ENCODE measurements at regions not wholly inside any gene's neighbourhood (a gene's known extent, or its start where the extent isn't known, plus 50 kb on each side); places are given as distances from the start of the nearest gene placed in this dataset.

DNA sequence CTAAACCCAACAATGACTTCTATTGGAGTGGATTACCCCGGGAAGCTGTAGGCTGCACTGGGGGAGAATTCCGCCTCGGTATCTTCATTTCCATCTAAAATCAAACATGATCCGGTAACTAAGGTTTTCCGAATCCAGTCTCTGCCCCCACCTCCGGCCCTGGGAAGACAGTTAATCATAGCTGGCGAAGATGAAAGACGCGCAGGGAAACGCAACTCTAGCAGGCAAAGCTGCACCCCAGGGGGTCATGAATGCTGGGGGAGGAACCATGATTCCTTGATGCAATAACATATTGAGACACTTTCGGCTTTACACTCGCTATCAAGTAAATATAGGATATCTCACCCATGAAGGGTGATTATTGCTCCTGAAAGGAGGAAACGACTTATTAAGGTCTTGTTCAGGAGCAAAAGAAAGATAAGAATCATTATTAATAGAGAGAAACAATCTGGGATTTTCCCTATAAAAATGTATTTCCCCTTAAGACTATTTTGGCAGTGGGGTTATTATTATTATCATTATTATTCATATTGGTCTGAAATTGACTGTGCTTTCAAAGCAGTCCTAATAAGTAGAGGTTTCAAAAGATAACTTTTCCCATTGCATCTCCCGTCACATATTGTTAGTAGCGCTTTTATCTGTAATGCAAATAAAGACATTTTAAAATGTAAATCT is 614.9 kb downstream of the VRK1 start:
- H3K27ac ChIP-seq (ENCODE audit: extremely low read depth, low read depth, low read length) = no peak overlapping the region
- no peaks in the 10 kb centered on the region for H3K36me3 ChIP-seq (ENCODE audit: control insufficient read depth in 2 of 2, insufficient read depth in 1 of 2, low read length in 2 of 2)
- CTCF ChIA-PET = no interaction called here
- no peak overlapping the region for H3K4me3 ChIP-seq (ENCODE audit: low read depth, low read length)
- no peaks in the 10 kb centered on the region for H3K4me1 ChIP-seq (ENCODE audit: control insufficient read depth, insufficient read depth, low read length)
- H3K9me3 ChIP-seq (ENCODE audit: control insufficient read depth, insufficient read depth, low read depth, low read length) = no peaks in the 10 kb centered on the region
- TF ChIP-seq, protein P1, sequence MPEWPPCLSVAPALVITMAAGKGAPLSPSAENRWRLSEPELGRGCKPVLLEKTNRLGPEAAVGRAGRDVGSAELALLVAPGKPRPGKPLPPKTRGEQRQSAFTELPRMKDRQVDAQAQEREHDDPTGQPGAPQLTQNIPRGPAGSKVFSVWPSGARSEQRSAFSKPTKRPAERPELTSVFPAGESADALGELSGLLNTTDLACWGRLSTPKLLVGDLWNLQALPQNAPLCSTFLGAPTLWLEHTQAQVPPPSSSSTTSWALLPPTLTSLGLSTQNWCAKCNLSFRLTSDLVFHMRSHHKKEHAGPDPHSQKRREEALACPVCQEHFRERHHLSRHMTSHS (tag by site-specific recombination; IDR thresholded peaks at IDR 0.05) = no peak
- TF ChIP-seq, protein P2, sequence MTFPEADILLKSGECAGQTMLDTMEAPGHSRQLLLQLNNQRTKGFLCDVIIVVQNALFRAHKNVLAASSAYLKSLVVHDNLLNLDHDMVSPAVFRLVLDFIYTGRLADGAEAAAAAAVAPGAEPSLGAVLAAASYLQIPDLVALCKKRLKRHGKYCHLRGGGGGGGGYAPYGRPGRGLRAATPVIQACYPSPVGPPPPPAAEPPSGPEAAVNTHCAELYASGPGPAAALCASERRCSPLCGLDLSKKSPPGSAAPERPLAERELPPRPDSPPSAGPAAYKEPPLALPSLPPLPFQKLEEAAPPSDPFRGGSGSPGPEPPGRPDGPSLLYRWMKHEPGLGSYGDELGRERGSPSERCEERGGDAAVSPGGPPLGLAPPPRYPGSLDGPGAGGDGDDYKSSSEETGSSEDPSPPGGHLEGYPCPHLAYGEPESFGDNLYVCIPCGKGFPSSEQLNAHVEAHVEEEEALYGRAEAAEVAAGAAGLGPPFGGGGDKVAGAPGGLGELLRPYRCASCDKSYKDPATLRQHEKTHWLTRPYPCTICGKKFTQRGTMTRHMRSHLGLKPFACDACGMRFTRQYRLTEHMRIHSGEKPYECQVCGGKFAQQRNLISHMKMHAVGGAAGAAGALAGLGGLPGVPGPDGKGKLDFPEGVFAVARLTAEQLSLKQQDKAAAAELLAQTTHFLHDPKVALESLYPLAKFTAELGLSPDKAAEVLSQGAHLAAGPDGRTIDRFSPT (tag by site-specific recombination; IDR thresholded peaks at IDR 0.05) = no peak
- TF ChIP-seq SETDB1 (IDR thresholded peaks at IDR 0.05; ENCODE audit: insufficient read length, low read length) (no peak), TCF7L2 (IDR thresholded peaks at IDR 0.05; ENCODE audit: borderline replicate concordance, low read depth, low read length) (peak; percentile 53; the same call in 1 of the 2 replicates), GLIS1 (tag by site-specific recombination; IDR thresholded peaks at IDR 0.05) (peak; percentile 55), GFI1B (tag by site-specific recombination; IDR thresholded peaks at IDR 0.05) (no peak), ZNF548 (tag by site-specific recombination; IDR thresholded peaks at IDR 0.05) (no peak), SP3 (tag by site-specific recombination; IDR thresholded peaks at IDR 0.05) (no peak), ZFP3 (tag by site-specific recombination; IDR thresholded peaks at IDR 0.05; ENCODE audit: low read depth) (no peak)
- TF ChIP-seq, protein P3, sequence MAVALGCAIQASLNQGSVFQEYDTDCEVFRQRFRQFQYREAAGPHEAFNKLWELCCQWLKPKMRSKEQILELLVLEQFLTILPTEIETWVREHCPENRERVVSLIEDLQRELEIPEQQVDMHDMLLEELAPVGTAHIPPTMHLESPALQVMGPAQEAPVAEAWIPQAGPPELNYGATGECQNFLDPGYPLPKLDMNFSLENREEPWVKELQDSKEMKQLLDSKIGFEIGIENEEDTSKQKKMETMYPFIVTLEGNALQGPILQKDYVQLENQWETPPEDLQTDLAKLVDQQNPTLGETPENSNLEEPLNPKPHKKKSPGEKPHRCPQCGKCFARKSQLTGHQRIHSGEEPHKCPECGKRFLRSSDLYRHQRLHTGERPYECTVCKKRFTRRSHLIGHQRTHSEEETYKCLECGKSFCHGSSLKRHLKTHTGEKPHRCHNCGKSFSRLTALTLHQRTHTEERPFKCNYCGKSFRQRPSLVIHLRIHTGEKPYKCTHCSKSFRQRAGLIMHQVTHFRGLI (tag by site-specific recombination; IDR thresholded peaks at IDR 0.05) = no peak
- POLR2A ChIA-PET = no interaction called here

DNA sequence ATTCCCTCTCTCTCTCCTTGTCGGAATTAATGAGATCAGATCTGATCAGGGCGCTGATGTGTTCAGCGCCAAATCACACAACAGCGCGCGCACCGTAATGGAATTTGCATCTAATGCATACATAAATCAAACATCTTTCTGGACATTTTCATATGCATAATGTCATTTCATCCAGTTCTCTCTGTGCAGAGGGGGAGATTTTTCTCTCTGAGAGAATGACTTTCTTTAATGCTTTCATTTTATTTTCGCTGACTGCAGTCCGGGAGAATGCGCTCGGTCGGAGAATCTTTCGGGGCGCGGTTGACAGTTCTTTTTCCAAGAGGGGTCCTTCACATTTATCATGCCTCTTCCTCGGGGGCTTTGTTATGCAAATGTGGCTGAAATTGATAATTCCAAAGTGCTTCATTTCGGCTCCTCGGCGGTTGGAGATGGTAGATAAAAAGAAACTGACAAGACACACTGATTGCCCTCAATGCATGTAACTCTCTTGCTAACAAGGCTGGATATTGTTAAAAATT is 615.9 kb downstream of the VRK1 start:
- Histone ChIP-seq H3K9me3 (ENCODE audit: control insufficient read depth, insufficient read depth, low read depth, low read length) (no peaks in the 10 kb centered on the region), H3K4me3 (ENCODE audit: low read depth, low read length) (no peak overlapping the region), H3K4me1 (ENCODE audit: control insufficient read depth, insufficient read depth, low read length) (no peaks in the 10 kb centered on the region), H3K27ac (ENCODE audit: extremely low read depth, low read depth, low read length) (no peak overlapping the region), H3K36me3 (ENCODE audit: control insufficient read depth in 2 of 2, insufficient read depth in 1 of 2, low read length in 2 of 2) (no peaks in the 10 kb centered on the region)
- ChIA-PET CTCF (no interaction called here), POLR2A (no interaction called here)
- no peak for TF ChIP-seq ZNF404 (tag by site-specific recombination; IDR thresholded peaks at IDR 0.05)
- TF ChIP-seq ZNF138 (tag by site-specific recombination; IDR thresholded peaks at IDR 0.05; ENCODE audit: borderline replicate concordance) = no peak
- no peak for TF ChIP-seq ZSCAN23 (tag by site-specific recombination; IDR thresholded peaks at IDR 0.05)
- no peak for TF ChIP-seq SALL2 (tag by site-specific recombination; IDR thresholded peaks at IDR 0.05; ENCODE audit: borderline replicate concordance)
- no peak for TF ChIP-seq ZNF571 (tag by site-specific recombination; IDR thresholded peaks at IDR 0.05)
- TF ChIP-seq TCF7L2 (IDR thresholded peaks at IDR 0.05; ENCODE audit: borderline replicate concordance, low read depth, low read length) = no peak

DNA sequence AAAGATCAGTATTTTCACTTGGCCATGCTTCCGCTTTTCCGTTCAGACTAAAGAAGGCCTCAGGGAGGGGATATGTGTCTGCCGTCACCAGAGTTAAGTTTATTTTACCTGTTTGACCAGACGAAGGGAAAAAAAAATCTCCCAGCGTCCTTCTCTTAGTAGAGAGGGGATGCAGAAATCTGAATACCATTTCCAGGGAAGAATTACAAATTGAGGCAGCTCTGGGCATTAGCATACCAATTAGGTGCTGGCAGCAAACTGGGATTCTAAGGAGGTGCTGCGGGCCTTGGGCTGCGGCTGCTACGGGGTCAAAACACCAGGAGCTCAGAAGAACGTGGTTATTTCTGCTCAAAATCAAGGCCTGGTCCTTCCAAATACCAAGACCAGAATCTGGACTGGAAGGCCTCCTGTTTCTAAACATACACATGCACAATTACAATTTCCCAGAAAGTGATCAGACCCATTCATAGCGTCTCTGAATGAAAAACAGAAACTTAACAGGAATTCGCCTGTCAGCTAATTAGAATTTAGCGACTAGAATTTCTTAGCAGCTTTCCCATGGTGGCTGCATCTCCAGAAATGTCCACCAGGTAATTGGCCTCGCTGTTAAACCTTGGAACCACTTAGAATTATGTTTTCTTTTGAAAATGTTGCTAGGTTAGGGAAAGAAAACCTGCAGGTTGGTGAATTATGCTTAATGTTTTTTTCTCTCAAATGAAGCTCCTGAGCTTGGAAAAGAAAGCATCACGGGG is 617.0 kb downstream of the VRK1 start:
- H3K4me1 ChIP-seq (ENCODE audit: control insufficient read depth, insufficient read depth, low read length) = no peaks in the 10 kb centered on the region
- CTCF ChIA-PET = no interaction called here

More for the DNA sequence above, 617.0 kb downstream of the VRK1 start:
- Histone ChIP-seq H3K4me3 (ENCODE audit: low read depth, low read length) (no peak overlapping the region), H3K36me3 (ENCODE audit: control insufficient read depth in 2 of 2, insufficient read depth in 1 of 2, low read length in 2 of 2) (no peaks in the 10 kb centered on the region), H3K27ac (ENCODE audit: extremely low read depth, low read depth, low read length) (no peak overlapping the region), H3K9me3 (ENCODE audit: control insufficient read depth, insufficient read depth, low read depth, low read length) (no peaks in the 10 kb centered on the region)
- TF ChIP-seq ZIC2 (tag by site-specific recombination; IDR thresholded peaks at IDR 0.05) = no peak
- POLR2A ChIA-PET = no interaction called here
